Fibroblast of villous mesenchyme (primary cell): ENCODE measurements at regions not wholly inside any gene's neighbourhood (a gene's known extent, or its start where the extent isn't known, plus 50 kb on each side); places are given as distances from the start of the nearest gene placed in this dataset.
A peak's percentile ranks its signal among the peaks of the same experiment; 100 is the strongest.

Experiments
- DNase-seq: peaks from one replicate; pipeline ENCODE4 v3.0.0-alpha.2; 2010; ENCODE audit warnings: low read depth
- H3K4me3 ChIP-seq: 2 replicates; pipeline ENCODE4 v1.5.1; 2011; ENCODE audit warnings: low read depth, mild to moderate bottlenecking, low read length
- TF ChIP-seq, protein P1 (sequence below): IDR thresholded peaks from 2 replicates; pipeline ENCODE4 v1.5.1; 2012; ENCODE audit warnings: low read depth, mild to moderate bottlenecking, low read length; ENCODE audit not compliant: insufficient read depth

DNA sequence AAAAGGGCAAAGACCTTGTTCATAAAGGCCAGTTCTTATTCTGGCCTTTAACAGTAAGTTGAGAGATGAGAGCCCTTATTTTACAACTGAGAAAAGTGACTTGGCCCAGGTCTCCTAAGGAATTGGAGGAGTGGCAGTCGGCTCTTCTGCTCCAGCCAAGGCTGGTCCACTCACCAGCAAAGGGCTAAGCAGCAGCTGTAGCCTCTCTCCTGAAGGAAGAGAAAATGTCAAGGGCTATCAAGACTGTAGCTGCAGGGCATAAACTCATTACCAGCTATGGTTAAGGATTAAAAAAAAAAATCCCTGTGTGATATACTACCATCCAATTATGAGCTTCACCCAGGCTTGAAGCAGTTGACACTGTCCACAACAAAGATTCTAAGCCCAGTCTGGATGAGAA lies 138.6 kb upstream of the RAD23B start:
- TF ChIP-seq, protein P1, sequence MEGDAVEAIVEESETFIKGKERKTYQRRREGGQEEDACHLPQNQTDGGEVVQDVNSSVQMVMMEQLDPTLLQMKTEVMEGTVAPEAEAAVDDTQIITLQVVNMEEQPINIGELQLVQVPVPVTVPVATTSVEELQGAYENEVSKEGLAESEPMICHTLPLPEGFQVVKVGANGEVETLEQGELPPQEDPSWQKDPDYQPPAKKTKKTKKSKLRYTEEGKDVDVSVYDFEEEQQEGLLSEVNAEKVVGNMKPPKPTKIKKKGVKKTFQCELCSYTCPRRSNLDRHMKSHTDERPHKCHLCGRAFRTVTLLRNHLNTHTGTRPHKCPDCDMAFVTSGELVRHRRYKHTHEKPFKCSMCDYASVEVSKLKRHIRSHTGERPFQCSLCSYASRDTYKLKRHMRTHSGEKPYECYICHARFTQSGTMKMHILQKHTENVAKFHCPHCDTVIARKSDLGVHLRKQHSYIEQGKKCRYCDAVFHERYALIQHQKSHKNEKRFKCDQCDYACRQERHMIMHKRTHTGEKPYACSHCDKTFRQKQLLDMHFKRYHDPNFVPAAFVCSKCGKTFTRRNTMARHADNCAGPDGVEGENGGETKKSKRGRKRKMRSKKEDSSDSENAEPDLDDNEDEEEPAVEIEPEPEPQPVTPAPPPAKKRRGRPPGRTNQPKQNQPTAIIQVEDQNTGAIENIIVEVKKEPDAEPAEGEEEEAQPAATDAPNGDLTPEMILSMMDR, result no peak
- no peak for DNase-seq
- no peak overlapping the region for H3K4me3 ChIP-seq

DNA sequence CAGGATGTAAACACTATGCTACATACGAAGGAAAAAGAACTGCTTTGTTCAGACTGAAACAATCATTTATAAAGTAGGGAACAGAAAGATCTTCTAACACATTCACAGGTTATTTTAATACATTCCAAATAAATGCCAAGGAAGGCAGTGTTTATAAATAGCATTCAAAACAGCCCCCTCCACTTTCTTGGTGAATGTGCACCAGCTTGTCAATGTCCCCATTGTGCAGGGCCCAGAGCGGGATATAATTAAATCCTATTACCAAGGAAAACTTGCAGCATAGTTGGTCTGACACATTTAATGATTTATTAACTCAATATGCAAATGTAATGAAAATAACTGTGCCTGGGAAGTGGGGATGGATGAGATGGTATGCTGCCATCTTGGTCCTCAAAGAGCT lies 135.9 kb upstream of the RAD23B start:
- no peak for DNase-seq
- TF ChIP-seq, protein P1, result no peak

GRCh38 chr9:107148216-107148615 lies 134.9 kb upstream of the RAD23B start:
- TF ChIP-seq, protein P1, result no peak
- H3K4me3 ChIP-seq, result no peak overlapping the region
- no peak for DNase-seq

More for the DNA sequence above, 135.9 kb upstream of the RAD23B start:
- no peak overlapping the region for H3K4me3 ChIP-seq

DNA sequence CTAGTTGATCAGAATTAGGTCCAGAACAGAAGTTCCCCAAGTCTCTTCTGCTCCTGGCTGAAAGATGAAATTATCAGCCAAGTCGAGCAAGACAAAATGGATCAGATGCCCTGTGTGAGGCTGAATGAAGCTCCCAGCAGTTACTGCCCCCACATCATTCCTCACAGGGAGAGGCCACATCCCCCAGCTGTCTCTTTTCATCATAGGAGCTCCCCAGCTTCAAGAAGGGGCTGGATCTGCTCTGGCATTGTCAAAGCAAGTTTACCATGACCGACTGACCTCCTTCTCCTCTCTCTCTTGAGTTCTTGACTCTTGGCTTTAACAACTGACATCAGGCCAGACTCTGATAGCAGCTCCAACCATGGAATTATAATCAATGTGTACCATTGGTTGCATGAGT lies 133.3 kb upstream of the RAD23B start:
- no peak for DNase-seq
- no peak overlapping the region for H3K4me3 ChIP-seq
- TF ChIP-seq, protein P1, result no peak

DNA sequence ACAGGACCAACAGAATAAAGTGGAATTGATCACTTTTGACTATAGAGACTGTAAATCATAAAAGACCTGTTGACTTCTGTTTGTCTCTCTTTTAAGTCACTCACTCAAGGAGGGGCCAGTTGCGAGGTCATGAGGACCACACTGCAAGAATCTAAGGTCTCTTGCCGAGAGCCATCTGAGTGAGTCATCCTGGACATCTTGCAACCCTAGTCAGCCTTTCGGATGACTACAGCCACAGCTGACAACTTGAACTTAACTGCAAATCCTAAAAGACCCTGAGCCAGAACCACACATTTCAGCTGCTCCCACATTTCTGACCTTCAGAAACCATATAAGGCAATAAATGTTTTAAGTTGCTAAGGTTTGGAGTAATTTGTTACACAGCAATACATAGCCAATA lies 129.7 kb upstream of the RAD23B start:
- H3K4me3 ChIP-seq, result no peak overlapping the region
- TF ChIP-seq, protein P1, result no peak
- DNase-seq, result peak; percentile 29

GRCh38 chr9:107154291-107154690 lies 128.8 kb upstream of the RAD23B start:
- DNase-seq, result no peak

DNA sequence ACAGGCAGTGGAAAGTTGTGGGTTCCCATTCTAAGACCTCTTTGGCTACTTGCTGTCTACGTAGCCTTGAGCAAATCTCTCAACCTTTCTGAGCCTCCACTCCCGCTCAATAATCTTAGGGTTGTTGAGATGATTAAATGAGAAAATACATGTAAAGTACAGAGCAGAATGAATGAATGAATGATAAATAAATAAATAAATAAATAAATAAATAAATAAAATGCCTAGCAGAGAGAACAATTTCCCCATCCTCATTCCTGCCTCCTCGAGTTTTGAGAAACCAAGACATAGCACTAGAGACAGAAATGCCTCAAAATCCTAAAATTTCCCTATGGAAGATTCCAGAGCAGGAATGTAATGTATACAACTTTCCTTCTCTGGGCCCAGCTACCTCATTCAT lies 128.3 kb upstream of the RAD23B start:
- no peak overlapping the region for H3K4me3 ChIP-seq
- TF ChIP-seq, protein P1, result no peak
- DNase-seq, result no peak

More at GRCh38 chr9:107154291-107154690, 128.8 kb upstream of the RAD23B start:
- no peak overlapping the region for H3K4me3 ChIP-seq
- TF ChIP-seq, protein P1, result no peak
